Loucy (cell line): ENCODE measurements at regions not wholly inside any gene's neighbourhood (a gene's known extent, or its start where the extent isn't known, plus 50 kb on each side); places are given as distances from the start of the nearest gene placed in this dataset.

Experiments used
- CTCF ChIP-seq: fragments of 200-600 bp; sonication (generic); conservative IDR thresholded peaks from 2 replicates; pipeline ENCODE4 v1.5.1; 2014; ENCODE audit warnings: mild to moderate bottlenecking, antibody characterized with exemption, low read length
- EZH2phosphoT487 ChIP-seq: fragments of 200-600 bp; IDR thresholded peaks from 2 replicates; pipeline ENCODE4 v1.6.1; 2018; ENCODE audit warnings: antibody characterized with exemption, mild to moderate bottlenecking, moderate library complexity, borderline replicate concordance

GRCh38 chr18:37873416-37873815 is 307.8 kb upstream of the CELF4 start:
- no peak for TF ChIP-seq CTCF
- no peak for TF ChIP-seq EZH2phosphoT487
